KMS-11 (cell line): ENCODE measurements at regions not wholly inside any gene's neighbourhood (a gene's known extent, or its start where the extent isn't known, plus 50 kb on each side); places are given as distances from the start of the nearest gene placed in this dataset.

Source experiments
- H2AFZ ChIP-seq: fragments of 200-600 bp; sonication (generic); 2 replicates; pipeline ENCODE4 v1.6.1; 2016; ENCODE audit warnings: antibody characterized with exemption, mixed run types, low read depth
- H3K27ac ChIP-seq: fragments of 200-600 bp; sonication (generic); 2 replicates; pipeline ENCODE4 v1.6.1; 2016; ENCODE audit warnings: mild to moderate bottlenecking, mixed run types
- H3K27me3 ChIP-seq: fragments of 200-600 bp; sonication (generic); 2 replicates; pipeline ENCODE4 v1.6.1; 2017; ENCODE audit warnings: mild to moderate bottlenecking, low read depth, mixed run types, moderate library complexity; ENCODE audit not compliant: insufficient read depth
- H3K36me3 ChIP-seq: fragments of 200-600 bp; sonication (generic); 2 replicates; pipeline ENCODE4 v1.6.1; 2017; ENCODE audit warnings: mild to moderate bottlenecking, mixed run types; ENCODE audit not compliant: insufficient read depth
- H3K4me1 ChIP-seq: fragments of 200-600 bp; sonication (generic); 2 replicates; pipeline ENCODE4 v1.6.1; 2016; ENCODE audit warnings: mild to moderate bottlenecking, low read depth, mixed run types; ENCODE audit not compliant: poor library complexity, severe bottlenecking
- H3K4me2 ChIP-seq: fragments of 200-600 bp; sonication (generic); 2 replicates; pipeline ENCODE4 v1.7.0; 2016; ENCODE audit warnings: mild to moderate bottlenecking, mixed run types
- H3K4me3 ChIP-seq: fragments of 200-600 bp; sonication (generic); IDR thresholded peaks from 2 replicates; pipeline ENCODE4 v1.6.1; 2017; ENCODE audit warnings: low read depth, low read length, mixed read lengths; ENCODE audit not compliant: insufficient read depth
- H3K79me2 ChIP-seq: fragments of 200-600 bp; sonication (generic); 2 replicates; pipeline ENCODE4 v1.6.1; 2016; ENCODE audit warnings: low read depth, mixed run types; ENCODE audit not compliant: insufficient read depth
- H3K9ac ChIP-seq: fragments of 200-600 bp; sonication (generic); 2 replicates; pipeline ENCODE4 v1.6.1; 2016; ENCODE audit warnings: mild to moderate bottlenecking, mixed run types
- H4K20me1 ChIP-seq: fragments of 200-600 bp; sonication (generic); 2 replicates; pipeline ENCODE4 v1.6.1; 2016; ENCODE audit warnings: mild to moderate bottlenecking, mixed run types; ENCODE audit not compliant: insufficient read depth
- CTCF ChIP-seq: fragments of 200-600 bp; sonication (generic); conservative IDR thresholded peaks from 2 replicates; pipeline ENCODE4 v1.6.1; 2017; ENCODE audit warnings: low read depth, mild to moderate bottlenecking, antibody characterized with exemption, low read length, moderate library complexity, mixed read lengths

GRCh38 chr4:18626366-18626765 lies 604.8 kb upstream of the LCORL start:
- H3K27me3 ChIP-seq: no peaks in the 10 kb centered on the region
- no peaks in the 10 kb centered on the region for H4K20me1 ChIP-seq
- no peak overlapping the region for H3K9ac ChIP-seq
- no peak overlapping the region for H3K27ac ChIP-seq
- H3K4me3 ChIP-seq: no peak overlapping the region
- no peak for TF ChIP-seq CTCF
- H2AFZ ChIP-seq: no peak overlapping the region
- H3K79me2 ChIP-seq: no peaks in the 10 kb centered on the region
- H3K36me3 ChIP-seq: no peaks in the 10 kb centered on the region
- H3K4me1 ChIP-seq: no peaks in the 10 kb centered on the region
- H3K4me2 ChIP-seq: no peak overlapping the region

- no peaks in the 10 kb centered on the region for H3K4me1 ChIP-seq
- no peaks in the 10 kb centered on the region for H3K36me3 ChIP-seq
- H2AFZ ChIP-seq: no peak overlapping the region
- H3K27me3 ChIP-seq: no peaks in the 10 kb centered on the region
- no peaks in the 10 kb centered on the region for H4K20me1 ChIP-seq
- H3K4me3 ChIP-seq: no peak overlapping the region
- H3K27ac ChIP-seq: no peak overlapping the region
- no peaks in the 10 kb centered on the region for H3K79me2 ChIP-seq
- H3K9ac ChIP-seq: no peak overlapping the region
- no peak for TF ChIP-seq CTCF
- H3K4me2 ChIP-seq: no peak overlapping the region
Observed at GRCh38 chr4:18621186-18621585, 599.6 kb upstream of the LCORL start.

GRCh38 chr4:18616720-18617119 lies 595.2 kb upstream of the LCORL start:
- Histone ChIP-seq H3K27ac (no peak overlapping the region), H4K20me1 (no peaks in the 10 kb centered on the region), H3K4me3 (no peak overlapping the region), H2AFZ (no peak overlapping the region), H3K79me2 (no peaks in the 10 kb centered on the region), H3K4me2 (no peak overlapping the region), H3K4me1 (no peaks in the 10 kb centered on the region), H3K9ac (no peak overlapping the region), H3K27me3 (no peaks in the 10 kb centered on the region), H3K36me3 (no peaks in the 10 kb centered on the region)
- TF ChIP-seq CTCF: no peak

- Histone ChIP-seq H3K9ac (no peak overlapping the region), H3K27ac (no peak overlapping the region), H3K4me2 (no peak overlapping the region), H3K4me3 (no peak overlapping the region), H3K36me3 (no peaks in the 10 kb centered on the region), H3K4me1 (no peaks in the 10 kb centered on the region), H3K79me2 (no peaks in the 10 kb centered on the region), H2AFZ (no peak overlapping the region), H4K20me1 (no peaks in the 10 kb centered on the region), H3K27me3 (no peaks in the 10 kb centered on the region)
- TF ChIP-seq CTCF: no peak
Observed at GRCh38 chr4:18611026-18611425, 589.5 kb upstream of the LCORL start.
